IMR-90 (cell line): ENCODE measurements at regions not wholly inside any gene's neighbourhood (a gene's known extent, or its start where the extent isn't known, plus 50 kb on each side); places are given as distances from the start of the nearest gene placed in this dataset.

Source experiments
- BHLHE40 ChIP-seq: fragments of 150-350 bp; IDR thresholded peaks from 2 replicates; pipeline ENCODE4 v1.6.1; 2016; ENCODE audit warnings: mild to moderate bottlenecking, low read depth, low read length
- CEBPB ChIP-seq: IDR thresholded peaks from 2 replicates; pipeline ENCODE4 v1.6.1; 2012; ENCODE audit warnings: low read depth, low read length, improper control_type of control experiment
- MAFK ChIP-seq: IDR thresholded peaks from 2 replicates; pipeline ENCODE4 v1.6.1; 2012; ENCODE audit warnings: low read depth, low read length, improper control_type of control experiment
- MXI1 ChIP-seq: IDR thresholded peaks from 2 replicates; pipeline ENCODE4 v1.6.1; 2012; ENCODE audit warnings: low read depth, mild to moderate bottlenecking, low read length, moderate library complexity, borderline replicate concordance
- POLR2A ChIP-seq: IDR thresholded peaks from 2 replicates; pipeline ENCODE4 v1.6.1; 2012; ENCODE audit warnings: mild to moderate bottlenecking, low read depth, low read length
- RAD21 ChIP-seq: IDR thresholded peaks from 2 replicates; pipeline ENCODE4 v1.6.1; 2012; ENCODE audit warnings: low read length, improper control_type of control experiment
- SMC3 ChIP-seq: fragments of 150-350 bp; IDR thresholded peaks from 2 replicates; pipeline ENCODE4 v1.6.1; 2016; ENCODE audit warnings: low read depth, mild to moderate bottlenecking, antibody characterized with exemption, low read length, moderate library complexity
- TF ChIP-seq, protein P1 (sequence below): conservative IDR thresholded peaks from 2 replicates; pipeline ENCODE4 v1.5.1; 2012; ENCODE audit warnings: mild to moderate bottlenecking, low read depth, low read length, improper control_type of control experiment

DNA sequence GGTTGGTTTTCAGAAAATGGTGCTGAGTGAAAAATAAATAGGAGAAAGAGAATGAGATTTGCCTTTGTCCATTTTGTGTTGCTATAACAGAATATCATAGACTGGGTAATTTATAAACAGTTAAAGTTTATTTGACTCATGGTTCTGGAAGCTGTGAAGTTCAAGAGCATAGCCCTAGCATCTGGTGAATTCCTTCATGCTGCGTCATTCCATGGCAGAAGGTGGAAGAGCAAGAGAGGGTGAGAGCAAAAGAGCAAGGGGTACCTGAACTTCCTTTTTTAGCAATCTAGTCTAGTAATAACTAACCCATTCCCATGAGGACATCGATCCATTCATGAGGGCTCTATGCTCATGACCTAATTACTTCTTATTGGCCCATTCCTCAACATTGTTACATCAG is 209.1 kb upstream of the ZP4 start:
- TF ChIP-seq, protein P1, sequence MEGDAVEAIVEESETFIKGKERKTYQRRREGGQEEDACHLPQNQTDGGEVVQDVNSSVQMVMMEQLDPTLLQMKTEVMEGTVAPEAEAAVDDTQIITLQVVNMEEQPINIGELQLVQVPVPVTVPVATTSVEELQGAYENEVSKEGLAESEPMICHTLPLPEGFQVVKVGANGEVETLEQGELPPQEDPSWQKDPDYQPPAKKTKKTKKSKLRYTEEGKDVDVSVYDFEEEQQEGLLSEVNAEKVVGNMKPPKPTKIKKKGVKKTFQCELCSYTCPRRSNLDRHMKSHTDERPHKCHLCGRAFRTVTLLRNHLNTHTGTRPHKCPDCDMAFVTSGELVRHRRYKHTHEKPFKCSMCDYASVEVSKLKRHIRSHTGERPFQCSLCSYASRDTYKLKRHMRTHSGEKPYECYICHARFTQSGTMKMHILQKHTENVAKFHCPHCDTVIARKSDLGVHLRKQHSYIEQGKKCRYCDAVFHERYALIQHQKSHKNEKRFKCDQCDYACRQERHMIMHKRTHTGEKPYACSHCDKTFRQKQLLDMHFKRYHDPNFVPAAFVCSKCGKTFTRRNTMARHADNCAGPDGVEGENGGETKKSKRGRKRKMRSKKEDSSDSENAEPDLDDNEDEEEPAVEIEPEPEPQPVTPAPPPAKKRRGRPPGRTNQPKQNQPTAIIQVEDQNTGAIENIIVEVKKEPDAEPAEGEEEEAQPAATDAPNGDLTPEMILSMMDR = no peak
- TF ChIP-seq MAFK (no peak), RAD21 (no peak), CEBPB (no peak), POLR2A (no peak), SMC3 (no peak), BHLHE40 (no peak), MXI1 (no peak)
